ENCODE measurements at regions not wholly inside any gene's neighbourhood (a gene's known extent, or its start where the extent isn't known, plus 50 kb on each side); places are given as distances from the start of the nearest gene placed in this dataset.

DNA sequence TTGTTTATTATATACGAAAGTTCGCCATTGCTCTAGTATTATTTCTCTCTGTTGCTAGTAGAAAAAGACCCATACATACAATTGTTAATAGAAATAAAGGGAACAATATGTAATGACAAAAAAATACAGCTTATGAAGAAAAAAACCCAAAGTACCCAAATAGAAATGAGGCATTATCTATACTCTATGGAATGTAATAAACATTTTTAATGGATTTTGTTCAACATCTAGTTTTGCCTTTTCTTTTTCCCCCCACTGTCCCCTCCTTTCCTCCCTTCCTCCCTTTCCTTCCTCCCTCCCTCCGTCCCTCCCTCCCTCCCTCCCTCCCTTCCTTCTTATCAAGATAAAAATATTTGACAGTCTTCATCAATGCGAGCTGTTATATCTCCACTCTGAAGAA lies 81.5 kb upstream of the NEK7 start:
- Histone ChIP-seq H3K79me2 (ENCODE audit: insufficient read depth, low read length) (no peaks in the 10 kb centered on the region), H3K4me1 (ENCODE audit: control insufficient read depth in 1 of 2, insufficient read depth in 2 of 2, low read length in 2 of 2) (no peaks in the 10 kb centered on the region), H3K27ac (ENCODE audit: low read depth, low read length) (no peak overlapping the region), H3K9me3 (ENCODE audit: control insufficient read depth in 1 of 2, insufficient read depth in 1 of 2, low read depth in 1 of 2, low read length in 2 of 2) (no peaks in the 10 kb centered on the region), H2AFZ (ENCODE audit: low read depth, low read length, poor library complexity, severe bottlenecking) (no peak overlapping the region), H4K20me1 (ENCODE audit: insufficient read depth) (no peaks in the 10 kb centered on the region), H3K9ac (ENCODE audit: low read length) (no peak overlapping the region), H3K4me2 (ENCODE audit: low read length) (no peak overlapping the region), H3K27me3 (ENCODE audit: insufficient read depth, low read length) (no peaks in the 10 kb centered on the region), H3K36me3 (ENCODE audit: control insufficient read depth in 1 of 2, insufficient read depth in 2 of 2, low read length in 2 of 2) (no peaks in the 10 kb centered on the region), H3K9me2 (ENCODE audit: insufficient read depth) (no peaks in the 10 kb centered on the region), H3K4me3 (replicated peaks in 1 of 2; ENCODE audit: low read depth in 1 of 2, low read length in 2 of 2) (no peak overlapping the region)
- BruUV-seq (replicated peaks) = no TSS peak
- CTCF ChIA-PET = interaction anchor here (1.1 kb wide), 1 partner anchor 17 kb away, joined by 3 read pairs; no protein-coding TSS in a partner anchor
- TF ChIP-seq EGR1 (IDR thresholded peaks at IDR 0.05; ENCODE audit: low read depth) (no peak), SRF (IDR thresholded peaks at IDR 0.05; ENCODE audit: low read depth) (no peak), YY1 (IDR thresholded peaks at IDR 0.05; ENCODE audit: extremely low read depth, insufficient replicate concordance, low read depth, low read length) (no peak), EZH2phosphoT487 (IDR thresholded peaks at IDR 0.05; ENCODE audit: borderline replicate concordance) (no peak), ELF1 (IDR thresholded peaks at IDR 0.05; ENCODE audit: borderline replicate concordance, low read depth) (no peak), POLR2AphosphoS5 (IDR thresholded peaks at IDR 0.05; ENCODE audit: low read depth, low read length) (no peak), SP1 (IDR thresholded peaks at IDR 0.05; ENCODE audit: low read depth) (no peak), TCF7L2 (IDR thresholded peaks at IDR 0.05; ENCODE audit: borderline replicate concordance, extremely low read depth, insufficient read depth, insufficient read length) (no peak), CBX3 (IDR thresholded peaks at IDR 0.05; ENCODE audit: low read depth) (no peak)
- TF ChIP-seq, protein P1, sequence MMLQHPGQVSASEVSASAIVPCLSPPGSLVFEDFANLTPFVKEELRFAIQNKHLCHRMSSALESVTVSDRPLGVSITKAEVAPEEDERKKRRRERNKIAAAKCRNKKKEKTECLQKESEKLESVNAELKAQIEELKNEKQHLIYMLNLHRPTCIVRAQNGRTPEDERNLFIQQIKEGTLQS (IDR thresholded peaks at IDR 0.05) = no peak
- POLR2A ChIA-PET = no interaction called here
- DNase-seq (ENCODE audit: low read depth, low spot score) (no peak), ATAC-seq (no peak)
- RAD21 ChIA-PET (ENCODE audit: low non-redundant PET in 1 of 2, low total read pairs in 2 of 2, uncharacterized antibody in 2 of 2, unreplicated experiment in 2 of 2) = no interaction called here
- intact Hi-C loops (cut with micrococcal nuclease) = no loop called here

DNA sequence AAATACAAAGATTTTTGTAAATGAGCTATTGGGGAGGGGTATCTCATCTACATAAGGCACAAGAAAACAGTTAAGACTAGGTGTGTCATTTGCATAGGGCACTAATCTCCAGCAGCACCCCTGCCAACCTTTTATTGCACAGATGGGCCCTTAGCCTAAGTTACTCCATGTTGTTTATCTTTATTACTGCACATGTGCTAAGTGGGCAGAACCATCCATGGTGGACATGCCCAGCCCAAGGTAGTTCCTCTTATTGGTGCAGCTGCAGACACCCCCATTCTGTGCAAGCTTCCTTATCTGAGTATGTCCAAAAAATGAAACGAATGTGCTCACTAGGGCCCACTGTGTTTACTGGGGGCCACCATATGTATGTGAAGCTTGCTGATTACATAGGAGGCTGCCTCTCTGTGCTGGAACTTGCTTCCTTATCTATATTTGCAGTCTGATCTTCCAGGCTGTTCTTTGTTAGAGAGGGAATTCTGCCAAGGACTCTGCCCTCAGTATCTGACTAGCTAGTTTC lies 77.3 kb upstream of the NEK7 start:
- POLR2A ChIA-PET = no interaction called here
- H3K27me3 ChIP-seq (ENCODE audit: insufficient read depth, low read length) = no peaks in the 10 kb centered on the region

More for the DNA sequence above, 77.3 kb upstream of the NEK7 start:
- ChIA-PET CTCF (no interaction called here), RAD21 (ENCODE audit: low non-redundant PET in 1 of 2, low total read pairs in 2 of 2, uncharacterized antibody in 2 of 2, unreplicated experiment in 2 of 2) (no interaction called here)
- no peak overlapping the region for H2AFZ ChIP-seq (ENCODE audit: low read depth, low read length, poor library complexity, severe bottlenecking)
- no peaks in the 10 kb centered on the region for H4K20me1 ChIP-seq (ENCODE audit: insufficient read depth)
- H3K9ac ChIP-seq (ENCODE audit: low read length) = no peak overlapping the region
- H3K27ac ChIP-seq (ENCODE audit: low read depth, low read length) = no peak overlapping the region
- no peaks in the 10 kb centered on the region for H3K9me3 ChIP-seq (ENCODE audit: control insufficient read depth in 1 of 2, insufficient read depth in 1 of 2, low read depth in 1 of 2, low read length in 2 of 2)
- H3K36me3 ChIP-seq (ENCODE audit: control insufficient read depth in 1 of 2, insufficient read depth in 2 of 2, low read length in 2 of 2) = no peaks in the 10 kb centered on the region
- no peak overlapping the region for H3K4me2 ChIP-seq (ENCODE audit: low read length)
- ATAC-seq (no peak), DNase-seq (ENCODE audit: low read depth, low spot score) (no peak)
- H3K4me3 ChIP-seq (replicated peaks in 1 of 2; ENCODE audit: low read depth in 1 of 2, low read length in 2 of 2) = no peak overlapping the region
- no peaks in the 10 kb centered on the region for H3K4me1 ChIP-seq (ENCODE audit: control insufficient read depth in 1 of 2, insufficient read depth in 2 of 2, low read length in 2 of 2)
- no peaks in the 10 kb centered on the region for H3K79me2 ChIP-seq (ENCODE audit: insufficient read depth, low read length)
- no TSS peak for BruUV-seq (replicated peaks)
- intact Hi-C loops (cut with micrococcal nuclease) = no loop called here
- TF ChIP-seq CEBPB (IDR thresholded peaks at IDR 0.05; ENCODE audit: low read depth) (no peak), EZH2phosphoT487 (IDR thresholded peaks at IDR 0.05; ENCODE audit: borderline replicate concordance) (no peak), TCF7L2 (IDR thresholded peaks at IDR 0.05; ENCODE audit: borderline replicate concordance, extremely low read depth, insufficient read depth, insufficient read length) (no peak), FOSL1 (IDR thresholded peaks at IDR 0.05; ENCODE audit: low read depth) (no peak), SRF (IDR thresholded peaks at IDR 0.05; ENCODE audit: low read depth) (no peak), ZNF274 (IDR thresholded peaks at IDR 0.05; ENCODE audit: low read depth, low read length) (no peak), POLR2AphosphoS5 (IDR thresholded peaks at IDR 0.05; ENCODE audit: low read depth, low read length) (no peak)
- TF ChIP-seq, protein P1 (IDR thresholded peaks at IDR 0.05) = no peak
- H3K9me2 ChIP-seq (ENCODE audit: insufficient read depth) = no peaks in the 10 kb centered on the region
